ENCODE measurements at regions not wholly inside any gene's neighbourhood (a gene's known extent, or its start where the extent isn't known, plus 50 kb on each side); places are given as distances from the start of the nearest gene placed in this dataset.

- Histone ChIP-seq H3K27ac (ENCODE audit: low read length) (no peak overlapping the region), H3K4me1 (ENCODE audit: control insufficient read depth in 1 of 2, insufficient read depth in 2 of 2, low read length in 2 of 2) (peaks cover 3 to 7% of the 10 kb centered on the region in 2 donors), H3K4me3 (ENCODE audit: low read depth in 1 of 2, low read length in 2 of 2) (no peak overlapping the region), H3K36me3 (ENCODE audit: control insufficient read depth in 1 of 2, insufficient read depth in 2 of 2, low read length in 2 of 2) (peaks cover 16 to 22% of the 10 kb centered on the region in 2 donors), H3K9me3 (ENCODE audit: control insufficient read depth in 1 of 2, low read length in 2 of 2) (peaks cover 0 to 3% of the 10 kb centered on the region in 2 donors), H3K27me3 (ENCODE audit: low read depth, low read length) (no peaks in the 10 kb centered on the region)
Observed at GRCh38 chr15:62843311-62843710, 199.2 kb upstream of the TPM1 start.

- Histone ChIP-seq H3K9me3 (ENCODE audit: control insufficient read depth in 1 of 2, low read length in 2 of 2) (peaks cover 0 to 3% of the 10 kb centered on the region in 2 donors), H3K36me3 (ENCODE audit: control insufficient read depth in 1 of 2, insufficient read depth in 2 of 2, low read length in 2 of 2) (peaks cover 8 to 12% of the 10 kb centered on the region in 2 donors), H3K27ac (ENCODE audit: low read length) (no peak overlapping the region), H3K4me1 (ENCODE audit: control insufficient read depth in 1 of 2, insufficient read depth in 2 of 2, low read length in 2 of 2) (peaks cover 4 to 15% of the 10 kb centered on the region in 2 donors), H3K27me3 (ENCODE audit: low read depth, low read length) (no peaks in the 10 kb centered on the region), H3K4me3 (ENCODE audit: low read depth in 1 of 2, low read length in 2 of 2) (no peak overlapping the region)
Observed at GRCh38 chr15:62844564-62845240, 197.8 kb upstream of the TPM1 start.

- no peak overlapping the region for H3K27ac ChIP-seq (ENCODE audit: low read length)
- H3K9me3 ChIP-seq (ENCODE audit: control insufficient read depth in 1 of 2, low read length in 2 of 2): peaks cover 0 to 3% of the 10 kb centered on the region in 2 donors
- H3K4me1 ChIP-seq (ENCODE audit: control insufficient read depth in 1 of 2, insufficient read depth in 2 of 2, low read length in 2 of 2): peaks cover 4 to 15% of the 10 kb centered on the region in 2 donors
- H3K27me3 ChIP-seq (ENCODE audit: low read depth, low read length): no peaks in the 10 kb centered on the region
- H3K4me3 ChIP-seq (ENCODE audit: low read depth in 1 of 2, low read length in 2 of 2): no peak overlapping the region
- H3K36me3 ChIP-seq (ENCODE audit: control insufficient read depth in 1 of 2, insufficient read depth in 2 of 2, low read length in 2 of 2): peaks cover 5% of the 10 kb centered on the region in 2 donors
Observed at GRCh38 chr15:62845241-62846126, 197.1 kb upstream of the TPM1 start.

- peaks cover 4 to 15% of the 10 kb centered on the region in 2 donors for H3K4me1 ChIP-seq (ENCODE audit: control insufficient read depth in 1 of 2, insufficient read depth in 2 of 2, low read length in 2 of 2)
- no peaks in the 10 kb centered on the region for H3K36me3 ChIP-seq (ENCODE audit: control insufficient read depth in 1 of 2, insufficient read depth in 2 of 2, low read length in 2 of 2)
- H3K27me3 ChIP-seq (ENCODE audit: low read depth, low read length): no peaks in the 10 kb centered on the region
- H3K4me3 ChIP-seq (ENCODE audit: low read depth in 1 of 2, low read length in 2 of 2): no peak overlapping the region
- no peak overlapping the region for H3K27ac ChIP-seq (ENCODE audit: low read length)
- peaks cover 0 to 3% of the 10 kb centered on the region in 2 donors for H3K9me3 ChIP-seq (ENCODE audit: control insufficient read depth in 1 of 2, low read length in 2 of 2)
Observed at GRCh38 chr15:62846131-62846804, 196.3 kb upstream of the TPM1 start.

- Histone ChIP-seq H3K4me1 (ENCODE audit: control insufficient read depth in 1 of 2, insufficient read depth in 2 of 2, low read length in 2 of 2) (peaks cover 4 to 15% of the 10 kb centered on the region in 2 donors), H3K4me3 (ENCODE audit: low read depth in 1 of 2, low read length in 2 of 2) (no peak overlapping the region)
Observed at GRCh38 chr15:62846805-62847495, 195.6 kb upstream of the TPM1 start.

GRCh38 chr15:62847900-62848489 lies 194.6 kb upstream of the TPM1 start:
- Histone ChIP-seq H3K36me3 (ENCODE audit: control insufficient read depth in 1 of 2, insufficient read depth in 2 of 2, low read length in 2 of 2) (no peaks in the 10 kb centered on the region), H3K4me1 (ENCODE audit: control insufficient read depth in 1 of 2, insufficient read depth in 2 of 2, low read length in 2 of 2) (peaks cover 4 to 16% of the 10 kb centered on the region in 2 donors), H3K9me3 (ENCODE audit: control insufficient read depth in 1 of 2, low read length in 2 of 2) (peaks cover 0 to 3% of the 10 kb centered on the region in 2 donors), H3K27ac (ENCODE audit: low read length) (no peak overlapping the region), H3K27me3 (ENCODE audit: low read depth, low read length) (no peaks in the 10 kb centered on the region), H3K4me3 (ENCODE audit: low read depth in 1 of 2, low read length in 2 of 2) (no peak overlapping the region)

More at GRCh38 chr15:62846805-62847495, 195.6 kb upstream of the TPM1 start:
- Histone ChIP-seq H3K36me3 (ENCODE audit: control insufficient read depth in 1 of 2, insufficient read depth in 2 of 2, low read length in 2 of 2) (no peaks in the 10 kb centered on the region), H3K27ac (ENCODE audit: low read length) (no peak overlapping the region), H3K27me3 (ENCODE audit: low read depth, low read length) (no peaks in the 10 kb centered on the region), H3K9me3 (ENCODE audit: control insufficient read depth in 1 of 2, low read length in 2 of 2) (peaks cover 0 to 3% of the 10 kb centered on the region in 2 donors)

GRCh38 chr15:62848632-62849050 lies 193.9 kb upstream of the TPM1 start:
- Histone ChIP-seq H3K4me1 (ENCODE audit: control insufficient read depth in 1 of 2, insufficient read depth in 2 of 2, low read length in 2 of 2) (peaks cover 4 to 22% of the 10 kb centered on the region in 2 donors), H3K27ac (ENCODE audit: low read length) (no peak overlapping the region), H3K27me3 (ENCODE audit: low read depth, low read length) (no peaks in the 10 kb centered on the region), H3K9me3 (ENCODE audit: control insufficient read depth in 1 of 2, low read length in 2 of 2) (peaks cover 0 to 3% of the 10 kb centered on the region in 2 donors), H3K4me3 (ENCODE audit: low read depth in 1 of 2, low read length in 2 of 2) (no peak overlapping the region), H3K36me3 (ENCODE audit: control insufficient read depth in 1 of 2, insufficient read depth in 2 of 2, low read length in 2 of 2) (no peaks in the 10 kb centered on the region)

GRCh38 chr15:62849316-62850106 lies 193.0 kb upstream of the TPM1 start:
- no peaks in the 10 kb centered on the region for H3K27me3 ChIP-seq (ENCODE audit: low read depth, low read length)
- H3K4me1 ChIP-seq (ENCODE audit: control insufficient read depth in 1 of 2, insufficient read depth in 2 of 2, low read length in 2 of 2): peaks cover 4 to 22% of the 10 kb centered on the region in 2 donors
- H3K9me3 ChIP-seq (ENCODE audit: control insufficient read depth in 1 of 2, low read length in 2 of 2): peaks cover 0 to 3% of the 10 kb centered on the region in 2 donors
- no peak overlapping the region for H3K27ac ChIP-seq (ENCODE audit: low read length)
- H3K4me3 ChIP-seq (ENCODE audit: low read depth in 1 of 2, low read length in 2 of 2): no peak overlapping the region
- H3K36me3 ChIP-seq (ENCODE audit: control insufficient read depth in 1 of 2, insufficient read depth in 2 of 2, low read length in 2 of 2): no peaks in the 10 kb centered on the region

GRCh38 chr15:62850318-62850717 lies 192.2 kb upstream of the TPM1 start:
- Histone ChIP-seq H3K27me3 (ENCODE audit: low read depth, low read length) (no peaks in the 10 kb centered on the region), H3K27ac (ENCODE audit: low read length) (no peak overlapping the region), H3K4me1 (ENCODE audit: control insufficient read depth in 1 of 2, insufficient read depth in 2 of 2, low read length in 2 of 2) (peaks cover 4 to 22% of the 10 kb centered on the region in 2 donors), H3K9me3 (ENCODE audit: control insufficient read depth in 1 of 2, low read length in 2 of 2) (peaks cover 0 to 3% of the 10 kb centered on the region in 2 donors), H3K4me3 (ENCODE audit: low read depth in 1 of 2, low read length in 2 of 2) (no peak overlapping the region), H3K36me3 (ENCODE audit: control insufficient read depth in 1 of 2, insufficient read depth in 2 of 2, low read length in 2 of 2) (no peaks in the 10 kb centered on the region)

GRCh38 chr15:62850791-62851291 lies 191.7 kb upstream of the TPM1 start:
- H3K27ac ChIP-seq (ENCODE audit: low read length): no peak overlapping the region

More at GRCh38 chr15:62850791-62851291, 191.7 kb upstream of the TPM1 start:
- Histone ChIP-seq H3K9me3 (ENCODE audit: control insufficient read depth in 1 of 2, low read length in 2 of 2) (peaks cover 0 to 3% of the 10 kb centered on the region in 2 donors), H3K27me3 (ENCODE audit: low read depth, low read length) (no peaks in the 10 kb centered on the region), H3K4me1 (ENCODE audit: control insufficient read depth in 1 of 2, insufficient read depth in 2 of 2, low read length in 2 of 2) (peaks cover 4 to 22% of the 10 kb centered on the region in 2 donors), H3K36me3 (ENCODE audit: control insufficient read depth in 1 of 2, insufficient read depth in 2 of 2, low read length in 2 of 2) (no peaks in the 10 kb centered on the region), H3K4me3 (ENCODE audit: low read depth in 1 of 2, low read length in 2 of 2) (no peak overlapping the region)

All from muscle layer of duodenum (tissue), 2 donors.